Natural killer cell treated with Interleukin-12 subunit alpha and Interleukin-12 subunit beta and Interleukin-15 and Interleukin-18, amount 100 ng/mL, for 72 hours (primary cell): ENCODE measurements at regions not wholly inside any gene's neighbourhood (a gene's known extent, or its start where the extent isn't known, plus 50 kb on each side); places are given as distances from the start of the nearest gene placed in this dataset.
"Not testable (repeated sequence)": the region's sequence is repeated elsewhere in the genome, so short reads cannot be mapped to it uniquely, and the experiment has no call there.

ENCODE experiments used
- ATAC-seq, 2 donors: fragments of 150-1000 bp; cut with Tn5 transposase in 1 of 2; sonication (Bioruptor Pico), chemical (Tn5 transposase) in 1 of 2; 2 replicates each; pipeline ENCODE4 v1.10.0; 2021
- DNase-seq: peaks from one replicate; pipeline ENCODE4 v3.0.0; 2022; ENCODE audit warnings: low spot score
- H3K27ac Mint-ChIP-seq, 2 donors: 1 replicate in 1 of 2; 2 replicates in 1 of 2; pipeline ENCODE4 v1.8.0; 2022; ENCODE audit warnings: mixed read lengths in 2 of 2, mild to moderate bottlenecking in 1 of 2, moderate library complexity in 1 of 2
- H3K27me3 Mint-ChIP-seq, 2 donors: 1 replicate in 1 of 2; 2 replicates in 1 of 2; pipeline ENCODE4 v1.8.0; 2022; ENCODE audit warnings: mixed read lengths in 2 of 2
- H3K36me3 Mint-ChIP-seq: one replicate; pipeline ENCODE4 v1.8.0; 2022; ENCODE audit warnings: mixed read lengths
- H3K4me1 Mint-ChIP-seq, 2 donors: 1 replicate in 1 of 2; 2 replicates in 1 of 2; pipeline ENCODE4 v1.8.0; 2022; ENCODE audit warnings: low read depth in 2 of 2, mixed read lengths in 2 of 2, mild to moderate bottlenecking in 1 of 2
- H3K4me3 Mint-ChIP-seq: one replicate; pipeline ENCODE4 v1.8.0; 2022; ENCODE audit warnings: mixed read lengths
- H3K9me3 Mint-ChIP-seq: 2 replicates; pipeline ENCODE4 v1.8.0; 2022; ENCODE audit warnings: mixed read lengths

DNA sequence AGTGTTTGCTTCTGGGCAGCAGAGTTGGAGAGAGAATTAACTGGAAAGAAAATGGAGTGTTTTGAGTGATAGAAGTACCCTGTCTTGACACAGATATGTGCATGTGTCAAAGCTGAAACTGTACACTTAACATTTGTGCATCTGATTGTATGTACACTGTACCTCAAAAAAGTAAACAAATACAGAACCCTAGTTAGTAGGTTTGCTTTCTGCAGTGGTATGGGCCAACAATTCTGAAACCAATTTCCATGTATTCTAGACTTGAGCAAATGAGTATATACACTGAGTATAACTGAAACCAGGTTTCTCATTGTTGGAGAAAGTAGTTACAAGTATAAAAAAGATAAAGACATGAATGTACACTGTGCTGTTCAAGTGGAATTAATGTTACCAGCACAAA is 52.4 kb downstream of the ELAPOR2 start:
- Mint-ChIP-seq H3K9me3 (no peaks in the 10 kb centered on the region), H3K4me3 (no peak overlapping the region), H3K27ac (no peak overlapping the region), H3K36me3 (no peaks in the 10 kb centered on the region), H3K27me3 (peaks cover 4 to 6% of the 10 kb centered on the region in 2 donors), H3K4me1 (no peaks in the 10 kb centered on the region)
- no peak for DNase-seq
- ATAC-seq = no peak

DNA sequence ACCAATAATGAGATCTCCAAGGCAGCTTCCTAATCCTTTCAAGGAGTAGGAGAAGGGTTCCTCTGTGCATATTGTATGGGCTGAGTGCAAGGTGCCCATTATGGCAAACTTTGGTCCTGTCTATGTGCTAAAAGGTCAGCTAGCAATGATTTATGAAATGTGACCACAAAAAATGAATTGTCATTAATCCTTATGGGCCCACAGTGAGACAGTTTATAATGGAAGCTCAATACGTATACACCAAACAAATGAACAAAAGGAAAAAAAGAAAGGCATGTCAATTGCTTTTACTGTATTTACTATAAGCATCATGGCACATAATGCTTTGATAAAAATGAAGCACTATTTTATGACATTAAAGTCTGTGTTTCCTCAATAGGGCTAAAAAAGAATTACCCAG is 54.5 kb downstream of the ELAPOR2 start:
- no peaks in the 10 kb centered on the region for H3K9me3 Mint-ChIP-seq
- no peaks in the 10 kb centered on the region for H3K36me3 Mint-ChIP-seq
- ATAC-seq = no peak
- DNase-seq = no peak
- no peaks in the 10 kb centered on the region for H3K4me1 Mint-ChIP-seq
- H3K4me3 Mint-ChIP-seq = no peak overlapping the region
- H3K27ac Mint-ChIP-seq = no peak overlapping the region
- peaks cover 5 to 6% of the 10 kb centered on the region in 2 donors for H3K27me3 Mint-ChIP-seq

DNA sequence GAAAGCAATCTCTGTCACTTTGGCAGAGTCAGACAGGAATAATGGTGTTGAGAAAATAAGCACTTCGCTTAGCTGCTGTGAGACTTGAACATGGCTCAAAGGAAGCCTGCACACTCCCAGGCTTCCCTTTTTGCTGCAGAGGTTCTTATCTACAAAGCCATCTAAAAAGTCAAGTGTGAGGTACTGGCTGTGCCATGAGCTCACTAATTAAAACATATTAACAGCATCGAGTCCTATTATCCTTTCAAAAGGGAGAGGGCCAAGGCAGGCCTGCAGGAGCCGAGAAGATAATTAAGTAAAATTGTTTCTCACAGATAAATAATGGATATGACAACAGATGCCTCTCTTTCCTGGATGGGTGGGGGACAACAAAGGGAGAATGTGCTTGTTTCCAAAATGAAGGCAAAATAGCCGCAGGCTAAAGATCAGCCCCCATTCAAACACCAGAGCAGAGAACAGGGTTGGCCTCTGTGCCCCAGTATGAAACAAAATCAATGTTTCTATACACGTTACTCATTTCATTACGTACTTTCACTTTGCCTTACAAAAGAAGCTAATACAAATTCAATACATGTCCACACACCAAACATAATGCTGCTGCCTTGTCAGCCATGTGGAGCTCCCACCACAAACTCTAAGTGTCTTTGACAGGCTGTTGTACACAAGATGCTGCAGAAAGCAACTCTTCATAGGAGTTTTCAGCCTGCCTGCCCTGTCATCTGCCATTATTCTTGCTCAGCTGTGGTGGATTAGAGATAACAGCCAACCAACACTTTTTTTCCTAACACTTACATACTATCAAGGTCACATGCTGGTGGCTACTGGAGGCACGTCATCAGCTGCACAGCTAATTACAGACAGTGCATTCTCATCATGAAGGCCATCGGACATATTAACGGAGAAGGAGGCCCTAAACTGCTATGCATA is 55.3 kb downstream of the ELAPOR2 start:
- ATAC-seq (no peak), DNase-seq (no peak)
- no peak overlapping the region for H3K4me3 Mint-ChIP-seq
- H3K27me3 Mint-ChIP-seq = peaks cover 4 to 7% of the 10 kb centered on the region in 2 donors
- no peaks in the 10 kb centered on the region for H3K4me1 Mint-ChIP-seq
- H3K27ac Mint-ChIP-seq = no peak overlapping the region
- H3K9me3 Mint-ChIP-seq = no peaks in the 10 kb centered on the region
- H3K36me3 Mint-ChIP-seq = no peaks in the 10 kb centered on the region

DNA sequence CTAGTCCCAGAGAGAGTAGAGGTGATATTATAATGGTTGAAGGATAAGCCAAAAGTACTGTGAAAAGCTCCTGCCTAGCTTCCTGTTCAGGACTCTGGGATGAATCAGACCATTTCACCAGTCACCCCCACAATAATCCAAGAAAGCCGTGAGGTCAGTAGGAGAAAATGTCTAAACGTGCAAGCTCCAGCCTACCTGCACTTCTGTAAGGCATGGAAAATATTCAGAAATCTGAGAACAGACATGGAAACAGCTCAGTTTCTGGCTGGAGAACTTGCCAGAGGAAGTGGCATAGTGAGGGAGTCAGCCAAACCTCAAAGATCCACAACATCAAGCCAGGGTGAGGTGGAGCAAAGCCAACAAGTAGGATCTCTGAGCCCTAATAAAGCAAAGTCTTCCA is 58.2 kb downstream of the ELAPOR2 start:
- Mint-ChIP-seq H3K4me3 (no peak overlapping the region), H3K27me3 (peaks cover 4 to 5% of the 10 kb centered on the region in 2 donors), H3K36me3 (no peaks in the 10 kb centered on the region), H3K27ac (no peak overlapping the region), H3K4me1 (no peaks in the 10 kb centered on the region), H3K9me3 (no peaks in the 10 kb centered on the region)
- ATAC-seq = no peak
- no peak for DNase-seq

DNA sequence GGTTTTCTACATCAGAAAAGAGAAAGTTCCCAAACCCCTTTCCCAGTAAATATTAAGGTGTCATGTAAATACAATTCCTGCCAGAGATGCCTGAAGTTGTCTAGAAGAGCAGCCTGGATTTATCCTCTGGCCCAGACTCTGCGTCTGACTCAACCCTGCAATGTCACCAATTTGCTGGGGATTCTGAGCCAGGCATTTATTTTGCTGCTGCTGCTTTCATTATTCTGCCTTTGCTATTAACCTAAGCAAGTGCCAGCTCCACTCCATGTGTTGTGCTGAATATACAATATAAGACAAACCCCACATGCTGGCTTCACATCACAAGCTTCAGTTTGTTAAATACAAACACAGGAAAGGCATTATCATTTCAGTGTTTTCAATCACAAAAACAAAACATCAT is 59.1 kb downstream of the ELAPOR2 start:
- no peak for DNase-seq
- Mint-ChIP-seq H3K27ac (no peak overlapping the region), H3K4me1 (no peaks in the 10 kb centered on the region), H3K9me3 (no peaks in the 10 kb centered on the region), H3K27me3 (peaks cover 9% of the 10 kb centered on the region in 2 donors), H3K36me3 (no peaks in the 10 kb centered on the region), H3K4me3 (no peak overlapping the region)
- ATAC-seq = no peak

DNA sequence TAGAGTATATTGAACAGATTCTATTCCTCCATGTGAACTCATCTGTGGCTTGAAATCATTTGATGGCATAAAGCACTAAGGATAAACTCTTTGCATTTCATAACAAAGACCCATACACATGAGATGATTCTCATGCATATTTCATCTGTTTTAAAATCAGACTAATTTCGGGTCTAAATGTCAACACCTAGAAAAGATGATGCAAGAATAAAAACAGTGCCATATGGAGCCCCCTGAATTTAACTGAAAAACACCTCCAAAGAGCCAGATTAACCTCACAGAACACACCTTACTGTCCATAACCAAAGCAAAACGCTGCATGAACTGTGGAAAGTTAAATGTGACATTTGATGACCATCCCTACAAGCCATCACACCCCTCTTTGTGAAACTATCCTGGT is 59.7 kb downstream of the ELAPOR2 start:
- no peaks in the 10 kb centered on the region for H3K4me1 Mint-ChIP-seq
- H3K9me3 Mint-ChIP-seq = no peaks in the 10 kb centered on the region
- H3K27ac Mint-ChIP-seq = no peak overlapping the region
- H3K36me3 Mint-ChIP-seq = no peaks in the 10 kb centered on the region
- ATAC-seq = no peak
- no peak for DNase-seq
- H3K4me3 Mint-ChIP-seq = no peak overlapping the region
- peaks cover 9 to 13% of the 10 kb centered on the region in 2 donors for H3K27me3 Mint-ChIP-seq

DNA sequence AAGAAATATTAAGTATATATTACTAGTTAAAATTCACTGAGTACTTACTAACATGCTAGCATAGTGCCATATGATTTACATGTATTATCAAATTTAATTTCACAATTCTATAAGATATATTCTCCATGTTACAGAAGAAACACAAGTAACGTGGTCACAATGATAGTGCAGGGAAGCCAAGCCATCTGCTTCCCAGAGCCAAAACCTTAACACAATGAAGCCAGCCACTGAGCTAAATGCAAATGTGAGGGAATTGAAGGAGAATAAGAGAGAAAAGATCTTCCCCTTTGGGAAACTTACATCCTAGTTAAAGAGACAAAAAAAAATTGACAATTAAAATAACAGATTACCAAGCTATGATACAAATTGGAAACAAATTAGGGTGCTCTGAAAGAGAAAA is 63.6 kb downstream of the ELAPOR2 start:
- H3K27ac Mint-ChIP-seq = no peak overlapping the region
- no peaks in the 10 kb centered on the region for H3K4me1 Mint-ChIP-seq
- no peak for DNase-seq
- H3K4me3 Mint-ChIP-seq = no peak overlapping the region
- H3K9me3 Mint-ChIP-seq = no peaks in the 10 kb centered on the region
- peaks cover 9 to 14% of the 10 kb centered on the region in 2 donors for H3K27me3 Mint-ChIP-seq
- no peaks in the 10 kb centered on the region for H3K36me3 Mint-ChIP-seq
- ATAC-seq = no peak

DNA sequence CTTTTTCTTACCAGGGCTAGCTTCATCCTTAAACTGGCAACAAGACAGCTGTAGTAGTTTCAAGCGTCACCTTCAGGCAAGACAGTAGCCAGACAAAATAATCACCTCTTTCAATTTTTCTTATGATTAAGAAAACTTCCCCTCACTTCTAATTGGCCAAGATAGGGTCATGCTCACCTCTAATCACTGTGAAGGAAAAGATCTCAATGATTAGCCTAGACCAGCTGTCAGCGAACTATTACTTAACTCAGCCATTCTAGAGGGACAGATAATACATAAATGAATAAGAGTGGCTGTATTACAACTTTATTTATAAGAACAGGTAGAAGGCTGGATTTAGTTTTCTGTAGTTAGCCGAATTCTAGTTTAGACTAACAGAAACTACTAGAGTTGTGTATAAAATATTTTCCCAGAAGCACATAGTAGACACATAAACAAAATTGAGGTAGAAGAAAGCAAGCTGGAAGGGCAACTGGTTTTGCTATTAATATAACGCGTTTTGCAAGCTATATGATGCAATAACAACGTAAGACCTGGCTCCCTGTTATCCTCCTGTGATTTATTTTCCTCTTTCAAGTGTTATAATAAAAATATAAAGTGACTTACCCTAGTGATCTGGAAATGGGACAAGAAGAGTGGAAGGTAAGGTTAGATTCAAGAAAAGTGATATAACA is 64.3 kb downstream of the ELAPOR2 start:
- H3K27me3 Mint-ChIP-seq = peaks cover 9 to 14% of the 10 kb centered on the region in 2 donors

DNA sequence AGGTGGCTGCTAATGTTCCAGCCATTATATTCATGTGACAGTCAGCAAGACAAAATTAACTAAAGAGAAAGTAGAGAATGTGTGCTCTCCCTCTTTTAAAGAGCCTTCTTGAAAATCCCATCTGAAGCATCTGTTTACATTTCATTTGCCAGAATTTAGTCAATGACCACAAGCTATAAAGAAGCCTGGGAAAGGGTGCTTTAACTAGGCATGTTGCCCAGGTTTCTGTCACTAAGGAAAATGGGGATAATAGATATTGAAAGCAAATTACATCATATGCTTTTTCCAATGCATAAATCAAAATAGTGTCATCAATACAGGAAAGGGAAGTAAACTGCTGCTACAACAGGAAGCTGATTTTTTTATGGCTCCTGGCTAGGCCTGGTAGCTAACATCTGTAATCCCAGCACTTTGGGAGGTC is 67.7 kb downstream of the ELAPOR2 start:
- peaks cover 7 to 14% of the 10 kb centered on the region in 2 donors for H3K27me3 Mint-ChIP-seq
- no peaks in the 10 kb centered on the region for H3K4me1 Mint-ChIP-seq
- no peaks in the 10 kb centered on the region for H3K36me3 Mint-ChIP-seq
- H3K4me3 Mint-ChIP-seq = no peak overlapping the region
- ATAC-seq = no peak
- no peak for DNase-seq
- no peak overlapping the region for H3K27ac Mint-ChIP-seq
- peaks cover 7% of the 10 kb centered on the region for H3K9me3 Mint-ChIP-seq

More for the DNA sequence above, 64.3 kb downstream of the ELAPOR2 start:
- Mint-ChIP-seq H3K4me3 (no peak overlapping the region), H3K9me3 (no peaks in the 10 kb centered on the region), H3K27ac (no peak overlapping the region), H3K4me1 (no peaks in the 10 kb centered on the region), H3K36me3 (no peaks in the 10 kb centered on the region)
- DNase-seq = no peak
- no peak for ATAC-seq

DNA sequence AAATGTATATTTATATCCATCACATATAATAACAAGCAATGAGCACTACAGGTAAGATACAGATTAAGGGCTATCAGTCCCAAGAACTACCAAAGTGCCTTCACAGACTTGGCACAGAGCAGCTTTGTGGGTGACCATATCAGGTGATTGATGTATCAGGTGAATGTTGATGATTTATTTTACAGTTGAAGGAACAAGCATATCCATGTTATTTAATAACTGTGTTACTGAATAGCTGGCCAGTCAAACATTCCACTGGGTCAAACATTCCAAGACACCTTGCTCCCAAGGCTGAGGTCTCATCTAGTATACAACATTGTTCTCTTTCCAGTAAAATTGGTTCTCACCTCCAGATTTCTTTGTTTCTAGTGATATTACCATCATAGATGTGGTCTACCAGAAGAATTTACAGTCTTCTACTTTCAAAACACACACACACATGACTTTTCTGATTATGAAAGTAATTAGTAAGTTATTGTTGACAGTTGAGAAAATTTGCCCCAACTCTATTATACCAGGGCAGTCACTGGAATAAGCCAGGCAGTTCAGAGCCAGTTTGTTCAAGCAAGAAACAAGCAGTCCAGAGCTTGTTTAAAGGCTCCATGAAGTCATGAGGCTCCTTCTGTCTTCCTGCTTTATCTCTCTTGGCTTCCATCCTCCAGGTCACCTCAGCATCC is 68.2 kb downstream of the ELAPOR2 start:
- H3K9me3 Mint-ChIP-seq = peaks cover 7% of the 10 kb centered on the region
- H3K36me3 Mint-ChIP-seq = no peaks in the 10 kb centered on the region
- no peak for ATAC-seq
- H3K4me3 Mint-ChIP-seq = no peak overlapping the region
- no peak overlapping the region for H3K27ac Mint-ChIP-seq
- H3K4me1 Mint-ChIP-seq = no peaks in the 10 kb centered on the region
- peaks cover 5 to 11% of the 10 kb centered on the region in 2 donors for H3K27me3 Mint-ChIP-seq
- no peak for DNase-seq

DNA sequence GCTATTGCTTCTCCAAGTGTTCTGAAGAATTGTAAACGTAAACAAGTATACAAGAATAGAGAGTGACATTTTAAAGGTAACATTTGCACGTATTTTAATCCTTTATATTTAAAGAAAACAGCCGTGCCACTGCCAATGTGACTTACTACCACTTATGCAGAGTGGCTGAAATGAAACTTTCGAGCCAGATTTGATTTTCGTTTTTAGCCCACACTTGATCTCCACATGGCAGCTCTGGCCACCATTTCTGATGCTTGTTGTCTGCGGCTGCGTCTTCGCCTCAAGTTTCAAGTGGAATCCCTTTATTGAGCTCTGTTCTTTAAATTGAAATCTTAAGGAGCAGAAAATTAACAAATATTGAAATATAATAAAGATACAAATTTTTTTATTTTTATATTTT is 70.0 kb downstream of the ELAPOR2 start:
- no peak for ATAC-seq
- Mint-ChIP-seq H3K27me3 (no peaks in the 10 kb centered on the region), H3K4me1 (no peaks in the 10 kb centered on the region), H3K36me3 (peaks cover 6% of the 10 kb centered on the region), H3K4me3 (no peak overlapping the region), H3K9me3 (peaks cover 11% of the 10 kb centered on the region), H3K27ac (no peak overlapping the region)
- DNase-seq = no peak

DNA sequence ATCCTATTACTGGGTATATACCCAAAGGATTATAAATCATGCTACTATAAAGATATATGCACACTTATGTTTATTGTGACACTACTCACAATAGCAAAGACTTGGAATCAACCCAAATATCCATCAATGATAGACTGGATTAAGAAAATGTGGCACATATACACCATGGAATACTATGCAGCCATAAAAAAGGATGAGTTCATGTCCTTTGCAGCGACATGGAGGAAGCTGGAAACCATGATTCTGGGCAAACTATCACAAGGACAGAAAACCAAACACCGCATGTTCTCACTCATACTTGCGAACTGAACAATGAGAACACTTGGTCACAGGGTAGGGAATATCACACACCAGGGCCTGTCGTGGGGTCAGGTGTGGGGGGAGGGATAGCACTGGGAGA is 71.6 kb downstream of the ELAPOR2 start:
- not testable (repeated sequence) for H3K27me3 Mint-ChIP-seq, ATAC-seq, H3K27ac Mint-ChIP-seq, H3K4me3 Mint-ChIP-seq, DNase-seq, H3K4me1 Mint-ChIP-seq
- Mint-ChIP-seq H3K36me3 (peaks cover 16% of the 10 kb centered on the region), H3K9me3 (peaks cover 16% of the 10 kb centered on the region)

DNA sequence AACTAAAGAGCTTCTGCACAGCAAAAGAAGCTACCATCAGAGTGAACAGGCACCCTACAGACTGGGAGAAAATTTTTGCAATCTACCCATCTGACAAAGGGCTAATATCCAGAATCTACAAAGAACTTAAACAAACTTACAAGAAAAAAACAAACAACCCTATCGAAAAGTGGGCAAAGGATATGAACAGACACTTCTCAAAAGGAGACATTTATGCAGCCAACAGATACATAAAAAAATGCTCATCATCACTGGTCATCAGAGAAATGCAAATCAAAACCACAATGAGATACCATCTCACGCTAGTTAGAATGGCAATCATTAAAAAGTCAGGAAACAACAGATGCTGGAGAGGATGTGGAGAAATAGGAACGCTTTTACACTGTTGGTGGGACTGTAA is 72.1 kb downstream of the ELAPOR2 start:
- not testable (repeated sequence) for H3K4me1 Mint-ChIP-seq

DNA sequence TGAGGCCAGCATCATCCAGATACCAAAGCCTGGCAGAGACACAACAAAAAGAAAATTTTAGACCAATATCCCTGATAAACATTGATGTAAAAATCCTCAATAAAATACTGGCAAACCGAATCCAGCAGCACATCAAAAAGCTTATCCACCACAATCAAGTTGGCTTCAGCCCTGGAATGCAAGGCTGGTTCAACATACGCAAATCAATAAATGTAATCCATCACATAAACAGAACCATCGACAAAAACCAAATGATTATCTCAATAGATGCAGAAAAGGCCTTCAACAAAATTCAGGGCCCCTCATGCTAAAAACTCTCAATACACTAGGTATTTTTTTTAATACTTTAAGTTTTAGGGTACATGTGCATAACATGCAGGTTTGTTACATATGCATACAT is 74.1 kb downstream of the ELAPOR2 start:
- ATAC-seq, H3K4me3 Mint-ChIP-seq, DNase-seq, H3K4me1 Mint-ChIP-seq, H3K27ac Mint-ChIP-seq: not testable (repeated sequence)
- Mint-ChIP-seq H3K36me3 (peaks cover 18% of the 10 kb centered on the region), H3K27me3 (peaks cover 0 to 10% of the 10 kb centered on the region in 2 donors), H3K9me3 (peaks cover 16% of the 10 kb centered on the region)

More for the DNA sequence above, 72.1 kb downstream of the ELAPOR2 start:
- Mint-ChIP-seq H3K36me3 (peaks cover 18% of the 10 kb centered on the region), H3K9me3 (peaks cover 16% of the 10 kb centered on the region)
- not testable (repeated sequence) for ATAC-seq, H3K27ac Mint-ChIP-seq, H3K4me3 Mint-ChIP-seq, DNase-seq, H3K27me3 Mint-ChIP-seq
